ENCODE measurements at regions not wholly inside any gene's neighbourhood (a gene's known extent, or its start where the extent isn't known, plus 50 kb on each side); places are given as distances from the start of the nearest gene placed in this dataset.

DNA sequence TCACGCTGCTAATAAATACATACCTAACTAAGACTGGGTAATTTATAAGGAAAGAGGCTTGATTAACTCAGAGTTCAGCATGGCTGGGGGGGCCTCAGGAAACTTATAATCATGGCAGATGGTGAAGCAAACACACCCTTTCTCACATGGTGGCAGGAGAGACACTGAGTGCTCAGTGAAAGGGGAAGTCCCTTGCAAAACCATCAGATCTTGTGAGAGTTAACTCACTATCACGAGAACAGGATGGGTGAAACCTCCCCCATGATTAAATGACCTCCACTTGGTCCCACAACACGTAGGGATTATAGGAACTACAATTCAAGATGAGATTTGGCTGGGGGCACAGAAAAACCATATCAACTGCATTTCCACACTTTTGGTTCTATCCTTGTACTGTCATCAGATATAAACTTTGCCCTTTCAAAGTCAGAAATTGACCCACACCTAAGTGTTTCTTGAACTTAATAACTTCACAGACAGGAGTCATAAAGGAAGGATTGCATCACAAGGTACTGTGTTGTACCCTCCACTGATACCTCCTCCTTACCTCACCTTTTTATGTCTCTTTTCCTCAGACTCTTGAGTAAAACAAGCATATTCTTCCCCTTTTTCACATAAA is 319.1 kb upstream of the PIK3R1 start:
- no peak for TF ChIP-seq TAF1 (IDR thresholded peaks at IDR 0.05; ENCODE audit: borderline replicate concordance, low read depth, low read length)
- no peak for TF ChIP-seq POLR2A (IDR thresholded peaks at IDR 0.05; ENCODE audit: low read depth, low read length)
- TF ChIP-seq POLR2AphosphoS5 (IDR thresholded peaks at IDR 0.05; ENCODE audit: low read depth, low read length): no peak
